Upper lobe of left lung (tissue), 4 donors: ENCODE measurements at regions not wholly inside any gene's neighbourhood (a gene's known extent, or its start where the extent isn't known, plus 50 kb on each side); places are given as distances from the start of the nearest gene placed in this dataset.

Experiments used
- EP300 ChIP-seq, 4 donors: sonication (generic); formaldehyde crosslinking; IDR thresholded peaks; one replicate each; pipeline ENCODE4 v1.5.1; 2017; ENCODE audit warnings: antibody characterized with exemption in 4 of 4, control low read depth in 2 of 4
- POLR2A ChIP-seq, 4 donors: fragments of 450-650 bp; IDR thresholded peaks; one replicate each; pipeline ENCODE4 v1.5.1; 2016 to 2017; ENCODE audit warnings: antibody characterized with exemption in 4 of 4, mild to moderate bottlenecking in 2 of 4
- TF ChIP-seq, protein P1 (sequence below), 6 experiments: fragments of 450-650 bp in 4 of 6; fragments of 200-600 bp in 2 of 6; sonication (generic) in 2 of 6; IDR thresholded peaks; one replicate each; pipeline ENCODE4 v1.5.1; 2016 to 2019; ENCODE audit warnings: antibody characterized with exemption in 6 of 6

DNA sequence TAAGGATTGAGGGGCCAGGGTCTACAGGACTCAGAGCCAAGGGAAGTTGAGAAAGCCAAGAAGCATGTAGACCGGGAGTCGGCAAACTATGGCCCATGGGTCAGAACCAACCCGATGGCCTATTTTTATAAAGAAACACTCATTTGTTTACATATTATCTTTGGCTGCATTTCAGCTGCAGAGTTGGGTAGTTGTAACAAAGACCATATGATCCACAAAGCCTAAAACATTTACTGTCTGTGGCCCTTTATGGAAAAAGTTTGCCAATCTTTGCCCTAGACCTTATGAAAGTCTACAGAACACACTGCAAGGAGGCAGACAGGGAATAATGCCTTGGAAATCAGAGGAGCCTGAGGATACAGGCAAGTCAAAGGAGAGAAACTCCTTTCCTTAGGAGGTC lies 63.2 kb upstream of the MNS1 start:
- TF ChIP-seq, protein P1, sequence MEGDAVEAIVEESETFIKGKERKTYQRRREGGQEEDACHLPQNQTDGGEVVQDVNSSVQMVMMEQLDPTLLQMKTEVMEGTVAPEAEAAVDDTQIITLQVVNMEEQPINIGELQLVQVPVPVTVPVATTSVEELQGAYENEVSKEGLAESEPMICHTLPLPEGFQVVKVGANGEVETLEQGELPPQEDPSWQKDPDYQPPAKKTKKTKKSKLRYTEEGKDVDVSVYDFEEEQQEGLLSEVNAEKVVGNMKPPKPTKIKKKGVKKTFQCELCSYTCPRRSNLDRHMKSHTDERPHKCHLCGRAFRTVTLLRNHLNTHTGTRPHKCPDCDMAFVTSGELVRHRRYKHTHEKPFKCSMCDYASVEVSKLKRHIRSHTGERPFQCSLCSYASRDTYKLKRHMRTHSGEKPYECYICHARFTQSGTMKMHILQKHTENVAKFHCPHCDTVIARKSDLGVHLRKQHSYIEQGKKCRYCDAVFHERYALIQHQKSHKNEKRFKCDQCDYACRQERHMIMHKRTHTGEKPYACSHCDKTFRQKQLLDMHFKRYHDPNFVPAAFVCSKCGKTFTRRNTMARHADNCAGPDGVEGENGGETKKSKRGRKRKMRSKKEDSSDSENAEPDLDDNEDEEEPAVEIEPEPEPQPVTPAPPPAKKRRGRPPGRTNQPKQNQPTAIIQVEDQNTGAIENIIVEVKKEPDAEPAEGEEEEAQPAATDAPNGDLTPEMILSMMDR (IDR thresholded peaks at IDR 0.05) = no peak
- TF ChIP-seq EP300 (IDR thresholded peaks at IDR 0.05) (no peak), POLR2A (IDR thresholded peaks at IDR 0.05) (no peak)
